ENCODE measurements at regions not wholly inside any gene's neighbourhood (a gene's known extent, or its start where the extent isn't known, plus 50 kb on each side); places are given as distances from the start of the nearest gene placed in this dataset.

DNA sequence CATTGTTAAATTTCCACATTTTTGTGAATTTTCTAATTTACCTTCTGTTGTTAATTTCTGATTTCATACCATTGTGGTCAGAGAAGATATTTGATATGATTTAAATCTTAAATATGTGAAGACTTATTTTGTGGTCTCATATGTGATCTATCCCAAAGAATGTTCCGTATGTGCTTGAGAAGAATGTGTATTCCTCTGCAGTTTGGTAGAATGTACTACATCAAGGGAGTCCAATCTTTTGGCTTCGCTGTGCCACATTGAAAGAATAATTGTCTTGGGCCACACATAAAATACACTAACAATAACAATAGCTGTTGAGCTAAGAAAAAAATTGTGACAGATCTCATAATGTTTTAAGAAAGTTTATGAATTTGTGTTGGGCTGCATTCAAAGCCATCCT lies 140.7 kb upstream of the PRNP start:
- BruUV-seq (replicated peaks) = no TSS peak
- H3K4me3 ChIP-seq (ENCODE audit: low read depth, low read length, poor library complexity, severe bottlenecking) = no peak overlapping the region
- H3K36me3 ChIP-seq (ENCODE audit: insufficient read depth, low read length) = no peaks in the 10 kb centered on the region
- no peaks in the 10 kb centered on the region for H3K9me2 ChIP-seq (ENCODE audit: insufficient read depth, low read length)
- no peaks in the 10 kb centered on the region for H3K79me2 ChIP-seq (ENCODE audit: insufficient read depth, low read depth, low read length)
- no peak overlapping the region for H3K4me2 ChIP-seq (ENCODE audit: low read length)
- no peaks in the 10 kb centered on the region for H3K9me3 ChIP-seq (ENCODE audit: low read length)
- DNase-seq (ENCODE audit: low spot score) = no peak
- CTCF ChIA-PET (ENCODE audit: unreplicated experiment) = no interaction called here
- no peaks in the 10 kb centered on the region for H4K20me1 ChIP-seq (ENCODE audit: insufficient read depth, low read length)
- no peaks in the 10 kb centered on the region for H3K4me1 ChIP-seq (ENCODE audit: insufficient read depth, low read length, poor library complexity, severe bottlenecking)
- no peak overlapping the region for H2AFZ ChIP-seq (ENCODE audit: low read length)
- POLR2A ChIA-PET = no interaction called here
- TF ChIP-seq, protein P1, sequence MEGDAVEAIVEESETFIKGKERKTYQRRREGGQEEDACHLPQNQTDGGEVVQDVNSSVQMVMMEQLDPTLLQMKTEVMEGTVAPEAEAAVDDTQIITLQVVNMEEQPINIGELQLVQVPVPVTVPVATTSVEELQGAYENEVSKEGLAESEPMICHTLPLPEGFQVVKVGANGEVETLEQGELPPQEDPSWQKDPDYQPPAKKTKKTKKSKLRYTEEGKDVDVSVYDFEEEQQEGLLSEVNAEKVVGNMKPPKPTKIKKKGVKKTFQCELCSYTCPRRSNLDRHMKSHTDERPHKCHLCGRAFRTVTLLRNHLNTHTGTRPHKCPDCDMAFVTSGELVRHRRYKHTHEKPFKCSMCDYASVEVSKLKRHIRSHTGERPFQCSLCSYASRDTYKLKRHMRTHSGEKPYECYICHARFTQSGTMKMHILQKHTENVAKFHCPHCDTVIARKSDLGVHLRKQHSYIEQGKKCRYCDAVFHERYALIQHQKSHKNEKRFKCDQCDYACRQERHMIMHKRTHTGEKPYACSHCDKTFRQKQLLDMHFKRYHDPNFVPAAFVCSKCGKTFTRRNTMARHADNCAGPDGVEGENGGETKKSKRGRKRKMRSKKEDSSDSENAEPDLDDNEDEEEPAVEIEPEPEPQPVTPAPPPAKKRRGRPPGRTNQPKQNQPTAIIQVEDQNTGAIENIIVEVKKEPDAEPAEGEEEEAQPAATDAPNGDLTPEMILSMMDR (conservative IDR thresholded peaks at IDR 0.05; ENCODE audit: low read length) = no peak
- no peak for TF ChIP-seq EZH2phosphoT487 (IDR thresholded peaks at IDR 0.05; ENCODE audit: borderline replicate concordance, low read depth, low read length)
- no peak overlapping the region for H3K27ac ChIP-seq (ENCODE audit: low read depth, low read length, poor library complexity, severe bottlenecking)
- intact Hi-C loops (cut with micrococcal nuclease; ENCODE audit: unreplicated experiment) = no loop called here

DNA sequence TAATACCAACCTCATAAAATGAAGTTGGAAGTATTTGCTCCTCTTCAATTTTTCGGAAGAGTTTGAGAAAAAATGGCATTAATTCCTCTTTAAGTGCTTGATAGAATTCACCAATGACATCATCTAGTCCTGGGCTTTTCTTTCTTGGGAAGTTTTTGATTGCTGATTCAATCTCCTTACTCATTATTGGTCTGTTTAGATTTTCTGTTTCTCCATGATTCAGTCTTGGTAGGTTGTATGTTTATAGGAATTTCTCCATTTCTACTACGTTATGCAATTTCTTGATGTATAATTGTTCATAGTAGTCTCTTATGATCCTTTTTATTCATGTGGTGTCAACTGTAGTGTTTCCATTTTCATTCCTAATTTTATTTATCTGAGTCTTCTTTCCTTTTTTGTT lies 141.5 kb upstream of the PRNP start:
- Histone ChIP-seq H3K36me3 (ENCODE audit: insufficient read depth, low read length) (no peaks in the 10 kb centered on the region), H3K9me2 (ENCODE audit: insufficient read depth, low read length) (no peaks in the 10 kb centered on the region), H2AFZ (ENCODE audit: low read length) (no peak overlapping the region), H3K4me2 (ENCODE audit: low read length) (no peak overlapping the region), H3K79me2 (ENCODE audit: insufficient read depth, low read depth, low read length) (no peaks in the 10 kb centered on the region), H4K20me1 (ENCODE audit: insufficient read depth, low read length) (no peaks in the 10 kb centered on the region), H3K4me3 (ENCODE audit: low read depth, low read length, poor library complexity, severe bottlenecking) (no peak overlapping the region), H3K4me1 (ENCODE audit: insufficient read depth, low read length, poor library complexity, severe bottlenecking) (no peaks in the 10 kb centered on the region), H3K27ac (ENCODE audit: low read depth, low read length, poor library complexity, severe bottlenecking) (no peak overlapping the region), H3K9me3 (ENCODE audit: low read length) (no peaks in the 10 kb centered on the region)
- BruUV-seq (replicated peaks) = no TSS peak
- intact Hi-C loops (cut with micrococcal nuclease; ENCODE audit: unreplicated experiment) = no loop called here
- no peak for TF ChIP-seq EZH2phosphoT487 (IDR thresholded peaks at IDR 0.05; ENCODE audit: borderline replicate concordance, low read depth, low read length)
- TF ChIP-seq, protein P1 (conservative IDR thresholded peaks at IDR 0.05; ENCODE audit: low read length) = no peak
- ChIA-PET CTCF (ENCODE audit: unreplicated experiment) (no interaction called here), POLR2A (no interaction called here)
- DNase-seq (ENCODE audit: low spot score) = no peak

DNA sequence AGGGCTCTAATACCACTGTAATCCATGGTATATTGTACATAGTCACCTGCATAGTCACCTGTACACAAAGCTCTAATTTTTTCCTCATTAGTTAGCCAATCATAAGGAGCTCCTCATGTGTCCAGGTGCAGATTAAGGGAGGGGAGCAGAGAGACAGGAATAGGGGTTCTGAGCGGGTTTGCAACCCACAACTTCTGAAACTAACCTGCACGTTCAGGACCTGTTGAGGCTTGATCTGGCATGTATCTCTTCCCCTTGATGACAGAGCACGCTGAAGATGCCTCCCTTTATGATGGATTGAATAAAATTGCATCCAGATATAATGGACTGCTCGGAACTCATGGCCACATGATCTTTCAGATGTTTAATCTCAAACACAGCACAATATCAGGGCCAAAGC lies 144.0 kb upstream of the PRNP start:
- no peak overlapping the region for H3K27ac ChIP-seq (ENCODE audit: low read depth, low read length, poor library complexity, severe bottlenecking)
- POLR2A ChIA-PET = no interaction called here
- no peaks in the 10 kb centered on the region for H3K4me1 ChIP-seq (ENCODE audit: insufficient read depth, low read length, poor library complexity, severe bottlenecking)
- H3K4me3 ChIP-seq (ENCODE audit: low read depth, low read length, poor library complexity, severe bottlenecking) = no peak overlapping the region
- no peak overlapping the region for H3K4me2 ChIP-seq (ENCODE audit: low read length)
- H4K20me1 ChIP-seq (ENCODE audit: insufficient read depth, low read length) = no peaks in the 10 kb centered on the region
- CTCF ChIA-PET (ENCODE audit: unreplicated experiment) = interaction anchor here (0.6 kb wide), 1 partner anchor 797 kb away, joined by 7 read pairs; no protein-coding TSS in a partner anchor
- no peaks in the 10 kb centered on the region for H3K79me2 ChIP-seq (ENCODE audit: insufficient read depth, low read depth, low read length)
- no peaks in the 10 kb centered on the region for H3K9me2 ChIP-seq (ENCODE audit: insufficient read depth, low read length)
- no peak for DNase-seq (ENCODE audit: low spot score)
- intact Hi-C loops (cut with micrococcal nuclease; ENCODE audit: unreplicated experiment) = no loop called here
- no peak for TF ChIP-seq EZH2phosphoT487 (IDR thresholded peaks at IDR 0.05; ENCODE audit: borderline replicate concordance, low read depth, low read length)
- TF ChIP-seq, protein P1 (conservative IDR thresholded peaks at IDR 0.05; ENCODE audit: low read length) = no peak
- H2AFZ ChIP-seq (ENCODE audit: low read length) = no peak overlapping the region
- H3K9me3 ChIP-seq (ENCODE audit: low read length) = no peaks in the 10 kb centered on the region
- H3K36me3 ChIP-seq (ENCODE audit: insufficient read depth, low read length) = no peaks in the 10 kb centered on the region
- no TSS peak for BruUV-seq (replicated peaks)
